ENCODE measurements at regions not wholly inside any gene's neighbourhood (a gene's known extent, or its start where the extent isn't known, plus 50 kb on each side); places are given as distances from the start of the nearest gene placed in this dataset.

- TF ChIP-seq CTCF (conservative IDR thresholded peaks at IDR 0.05 in 1 of 2, IDR thresholded peaks at IDR 0.05 in 1 of 2; ENCODE audit: extremely low read depth in 1 of 2, insufficient read depth in 1 of 2, low read depth in 1 of 2, low read length in 2 of 2) (no peak), EZH2 (IDR thresholded peaks at IDR 0.05; ENCODE audit: borderline replicate concordance, low read length) (no peak)
Observed at GRCh38 chr5:87900419-87900818, 368.2 kb downstream of the TMEM161B start.
